ENCODE measurements at regions not wholly inside any gene's neighbourhood (a gene's known extent, or its start where the extent isn't known, plus 50 kb on each side); places are given as distances from the start of the nearest gene placed in this dataset.

DNA sequence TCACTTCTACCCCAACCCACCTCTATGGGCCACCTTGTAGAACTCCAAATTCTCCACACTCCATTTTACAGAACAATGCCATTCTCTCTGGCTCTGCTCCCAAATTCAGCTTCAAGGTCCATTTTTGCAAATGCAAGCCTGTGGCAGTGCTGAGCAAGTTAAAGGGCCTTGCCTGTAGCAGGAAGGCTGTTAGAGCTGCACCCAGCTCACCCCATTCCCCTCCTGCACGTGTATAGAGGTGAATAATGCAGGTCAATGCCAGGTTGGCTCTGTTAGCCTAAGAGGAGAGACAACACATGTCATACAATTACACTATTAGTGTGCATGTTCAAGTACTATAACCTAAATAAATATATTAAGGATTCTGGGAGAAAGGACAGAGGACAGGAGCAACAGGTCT is 120.4 kb downstream of the TBX5 start:
- Histone ChIP-seq H2AFZ (ENCODE audit: low read length) (no peak overlapping the region), H3K14ac (ENCODE audit: low read length) (no peak overlapping the region), H2BK15ac (ENCODE audit: low read length) (no peak overlapping the region), H3K9me3 (replicated peaks in 1 of 2; ENCODE audit: control insufficient read depth in 2 of 2, insufficient read depth in 1 of 2, low read depth in 1 of 2, low read length in 2 of 2) (no peaks in the 10 kb centered on the region), H3K79me1 (ENCODE audit: low read depth, low read length) (no peaks in the 10 kb centered on the region), H3K4me2 (ENCODE audit: insufficient read depth, low read length, poor library complexity, severe bottlenecking) (no peak overlapping the region), H3K23ac (ENCODE audit: low read depth, low read length, poor library complexity) (no peak overlapping the region), H3K27ac (replicated peaks; ENCODE audit: low read length) (no peak overlapping the region), H3K9ac (ENCODE audit: low read depth, low read length, poor library complexity) (no peak overlapping the region), H3K18ac (ENCODE audit: low read length) (no peak overlapping the region), H2AK5ac (ENCODE audit: low read depth, low read length) (no peak overlapping the region), H3K36me3 (replicated peaks in 1 of 2; ENCODE audit: control insufficient read depth in 2 of 2, insufficient read depth in 2 of 2, low read length in 2 of 2) (no peaks in the 10 kb centered on the region), H3K4me1 (ENCODE audit: control insufficient read depth in 2 of 2, insufficient read depth in 1 of 2, low read depth in 1 of 2, low read length in 2 of 2) (peaks cover 0 to 2% of the 10 kb centered on the region in 2 donors), H2BK12ac (ENCODE audit: low read length) (no peak overlapping the region), H3K27me3 (ENCODE audit: control insufficient read depth in 3 of 3, insufficient read depth in 3 of 3, low read depth in 1 of 3, low read length in 3 of 3) (no peaks in the 10 kb centered on the region), H4K91ac (ENCODE audit: low read depth, low read length, poor library complexity) (no peak overlapping the region), H2BK120ac (ENCODE audit: low read depth, low read length) (no peak overlapping the region), H4K8ac (ENCODE audit: low read depth, low read length) (no peak overlapping the region), H2BK5ac (ENCODE audit: low read length) (no peak overlapping the region), H3K4ac (ENCODE audit: low read length) (no peak overlapping the region), H3K4me3 (ENCODE audit: low read length in 2 of 2) (no peak overlapping the region)
- no CpG with 5 or more reads among the region's 1 CpG for WGBS, 2 donors (ENCODE audit: extremely low coverage in 2 of 2, insufficient read length in 2 of 2, insufficient replicate concordance in 1 of 2)
- no peak for DNase-seq (ENCODE audit: low spot score)

DNA sequence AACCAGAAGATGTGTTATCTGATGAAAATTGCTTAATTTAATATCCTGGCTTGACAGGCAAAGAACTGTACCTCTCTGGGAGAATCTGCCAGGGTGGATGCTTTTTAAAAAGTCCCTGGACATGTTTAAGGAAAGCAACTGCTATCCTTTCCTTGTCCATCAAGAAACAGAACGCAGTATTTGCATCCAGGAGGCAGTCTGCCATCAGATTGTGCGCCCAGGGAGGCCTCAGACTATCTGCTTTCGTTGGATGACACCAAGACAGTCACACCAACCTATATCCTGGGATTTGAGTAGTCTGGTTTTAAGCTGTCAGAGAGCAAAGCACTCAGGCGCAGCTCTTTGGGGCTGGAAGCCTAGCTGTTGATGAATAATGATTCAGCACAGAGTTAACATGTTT is 121.9 kb downstream of the TBX5 start:
- no peaks in the 10 kb centered on the region for H3K27me3 ChIP-seq (ENCODE audit: control insufficient read depth in 3 of 3, insufficient read depth in 3 of 3, low read depth in 1 of 3, low read length in 3 of 3)
- no peak overlapping the region for H2BK12ac ChIP-seq (ENCODE audit: low read length)
- H4K8ac ChIP-seq (ENCODE audit: low read depth, low read length), result no peak overlapping the region
- no peak overlapping the region for H3K18ac ChIP-seq (ENCODE audit: low read length)
- no peak overlapping the region for H2AFZ ChIP-seq (ENCODE audit: low read length)
- no peak overlapping the region for H3K14ac ChIP-seq (ENCODE audit: low read length)
- no peaks in the 10 kb centered on the region for H3K9me3 ChIP-seq (replicated peaks in 1 of 2; ENCODE audit: control insufficient read depth in 2 of 2, insufficient read depth in 1 of 2, low read depth in 1 of 2, low read length in 2 of 2)
- H3K9ac ChIP-seq (ENCODE audit: low read depth, low read length, poor library complexity), result no peak overlapping the region
- H2BK5ac ChIP-seq (ENCODE audit: low read length), result no peak overlapping the region
- no peak for DNase-seq (ENCODE audit: low spot score)
- no peak overlapping the region for H3K4me3 ChIP-seq (ENCODE audit: low read length in 2 of 2)
- no peak overlapping the region for H2BK120ac ChIP-seq (ENCODE audit: low read depth, low read length)
- no peak overlapping the region for H2BK15ac ChIP-seq (ENCODE audit: low read length)
- no peak overlapping the region for H3K23ac ChIP-seq (ENCODE audit: low read depth, low read length, poor library complexity)
- H3K4me2 ChIP-seq (ENCODE audit: insufficient read depth, low read length, poor library complexity, severe bottlenecking), result no peak overlapping the region
- peaks cover 0 to 2% of the 10 kb centered on the region in 2 donors for H3K4me1 ChIP-seq (ENCODE audit: control insufficient read depth in 2 of 2, insufficient read depth in 1 of 2, low read depth in 1 of 2, low read length in 2 of 2)
- no peak overlapping the region for H3K27ac ChIP-seq (replicated peaks; ENCODE audit: low read length)
- H2AK5ac ChIP-seq (ENCODE audit: low read depth, low read length), result no peak overlapping the region
- no CpG with 5 or more reads among the region's 4 CpGs for WGBS, 2 donors (ENCODE audit: extremely low coverage in 2 of 2, insufficient read length in 2 of 2, insufficient replicate concordance in 1 of 2)
- H3K79me1 ChIP-seq (ENCODE audit: low read depth, low read length), result no peaks in the 10 kb centered on the region
- H4K91ac ChIP-seq (ENCODE audit: low read depth, low read length, poor library complexity), result no peak overlapping the region
- no peak overlapping the region for H3K4ac ChIP-seq (ENCODE audit: low read length)
- no peaks in the 10 kb centered on the region for H3K36me3 ChIP-seq (replicated peaks in 1 of 2; ENCODE audit: control insufficient read depth in 2 of 2, insufficient read depth in 2 of 2, low read length in 2 of 2)

- no peaks in the 10 kb centered on the region for H3K36me3 ChIP-seq (replicated peaks in 1 of 2; ENCODE audit: control insufficient read depth in 2 of 2, insufficient read depth in 2 of 2, low read length in 2 of 2)
- no peak overlapping the region for H2AFZ ChIP-seq (ENCODE audit: low read length)
- no peak overlapping the region for H3K9ac ChIP-seq (ENCODE audit: low read depth, low read length, poor library complexity)
- no peaks in the 10 kb centered on the region for H3K9me3 ChIP-seq (replicated peaks in 1 of 2; ENCODE audit: control insufficient read depth in 2 of 2, insufficient read depth in 1 of 2, low read depth in 1 of 2, low read length in 2 of 2)
- H2BK5ac ChIP-seq (ENCODE audit: low read length), result no peak overlapping the region
- peaks cover 0 to 6% of the 10 kb centered on the region in 2 donors for H3K4me1 ChIP-seq (ENCODE audit: control insufficient read depth in 2 of 2, insufficient read depth in 1 of 2, low read depth in 1 of 2, low read length in 2 of 2)
- no peak overlapping the region for H2BK15ac ChIP-seq (ENCODE audit: low read length)
- no peak overlapping the region for H3K18ac ChIP-seq (ENCODE audit: low read length)
- no peak overlapping the region for H3K23ac ChIP-seq (ENCODE audit: low read depth, low read length, poor library complexity)
- H3K4me2 ChIP-seq (ENCODE audit: insufficient read depth, low read length, poor library complexity, severe bottlenecking), result no peak overlapping the region
- no peak overlapping the region for H2AK5ac ChIP-seq (ENCODE audit: low read depth, low read length)
- no peak overlapping the region for H3K14ac ChIP-seq (ENCODE audit: low read length)
- H3K79me1 ChIP-seq (ENCODE audit: low read depth, low read length), result no peaks in the 10 kb centered on the region
- no peaks in the 10 kb centered on the region for H3K27me3 ChIP-seq (ENCODE audit: control insufficient read depth in 3 of 3, insufficient read depth in 3 of 3, low read depth in 1 of 3, low read length in 3 of 3)
- no peak overlapping the region for H4K8ac ChIP-seq (ENCODE audit: low read depth, low read length)
- no peak overlapping the region for H3K4me3 ChIP-seq (ENCODE audit: low read length in 2 of 2)
- no peak overlapping the region for H3K4ac ChIP-seq (ENCODE audit: low read length)
- no CpG with 5 or more reads among the region's 3 CpGs for WGBS, 2 donors (ENCODE audit: extremely low coverage in 2 of 2, insufficient read length in 2 of 2, insufficient replicate concordance in 1 of 2)
- H4K91ac ChIP-seq (ENCODE audit: low read depth, low read length, poor library complexity), result no peak overlapping the region
- H2BK120ac ChIP-seq (ENCODE audit: low read depth, low read length), result no peak overlapping the region
- H3K27ac ChIP-seq (replicated peaks; ENCODE audit: low read length), result no peak overlapping the region
- no peak for DNase-seq (ENCODE audit: low spot score)
- H2BK12ac ChIP-seq (ENCODE audit: low read length), result no peak overlapping the region
These were observed 129.8 kb downstream of the TBX5 start for GRCh38 chr12:114275932-114276785.

DNA sequence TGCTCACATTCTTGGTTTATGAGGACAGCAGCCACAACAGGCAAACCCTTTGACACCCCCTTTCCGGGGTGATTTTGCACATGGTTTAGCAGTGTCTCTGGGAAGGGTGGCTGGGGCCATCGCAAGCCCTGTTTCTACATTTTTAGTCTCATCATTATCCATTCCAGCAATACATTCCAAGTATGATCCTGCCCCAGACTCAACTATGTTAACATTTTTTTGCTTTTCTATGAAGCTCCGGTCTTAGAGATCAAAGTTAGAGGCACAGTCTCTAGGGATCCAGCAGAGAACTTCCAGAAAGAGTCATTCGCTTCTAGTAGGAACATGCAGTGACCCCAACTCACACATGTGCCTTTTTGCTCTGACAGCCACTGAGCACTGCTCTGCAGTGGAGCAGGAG is 130.9 kb downstream of the TBX5 start:
- Histone ChIP-seq H2BK120ac (ENCODE audit: low read depth, low read length) (no peak overlapping the region), H3K23ac (ENCODE audit: low read depth, low read length, poor library complexity) (no peak overlapping the region), H2AFZ (ENCODE audit: low read length) (no peak overlapping the region), H3K14ac (ENCODE audit: low read length) (no peak overlapping the region), H3K18ac (ENCODE audit: low read length) (no peak overlapping the region), H3K9me3 (replicated peaks in 1 of 2; ENCODE audit: control insufficient read depth in 2 of 2, insufficient read depth in 1 of 2, low read depth in 1 of 2, low read length in 2 of 2) (no peaks in the 10 kb centered on the region), H3K4me2 (ENCODE audit: insufficient read depth, low read length, poor library complexity, severe bottlenecking) (no peak overlapping the region), H2BK15ac (ENCODE audit: low read length) (no peak overlapping the region), H2BK12ac (ENCODE audit: low read length) (no peak overlapping the region), H4K91ac (ENCODE audit: low read depth, low read length, poor library complexity) (no peak overlapping the region), H3K4me1 (ENCODE audit: control insufficient read depth in 2 of 2, insufficient read depth in 1 of 2, low read depth in 1 of 2, low read length in 2 of 2) (peaks cover 0 to 6% of the 10 kb centered on the region in 2 donors), H2AK5ac (ENCODE audit: low read depth, low read length) (no peak overlapping the region), H2BK5ac (ENCODE audit: low read length) (no peak overlapping the region), H3K27ac (replicated peaks; ENCODE audit: low read length) (no peak overlapping the region), H4K8ac (ENCODE audit: low read depth, low read length) (no peak overlapping the region), H3K36me3 (replicated peaks in 1 of 2; ENCODE audit: control insufficient read depth in 2 of 2, insufficient read depth in 2 of 2, low read length in 2 of 2) (no peaks in the 10 kb centered on the region), H3K4ac (ENCODE audit: low read length) (no peak overlapping the region), H3K79me1 (ENCODE audit: low read depth, low read length) (no peaks in the 10 kb centered on the region), H3K9ac (ENCODE audit: low read depth, low read length, poor library complexity) (no peak overlapping the region), H3K27me3 (ENCODE audit: control insufficient read depth in 3 of 3, insufficient read depth in 3 of 3, low read depth in 1 of 3, low read length in 3 of 3) (no peaks in the 10 kb centered on the region), H3K4me3 (ENCODE audit: low read length in 2 of 2) (no peak overlapping the region)
- no CpG with 5 or more reads among the region's 4 CpGs for WGBS, 2 donors (ENCODE audit: extremely low coverage in 2 of 2, insufficient read length in 2 of 2, insufficient replicate concordance in 1 of 2)
- DNase-seq (ENCODE audit: low spot score), result no peak
